ENCODE measurements at regions not wholly inside any gene's neighbourhood (a gene's known extent, or its start where the extent isn't known, plus 50 kb on each side); places are given as distances from the start of the nearest gene placed in this dataset.

- H3K27me3 Mint-ChIP-seq, result peaks cover 3% of the 10 kb centered on the region
- intact Hi-C loops (cut with micrococcal nuclease), result no loop called here
- no peak overlapping the region for H3K27ac Mint-ChIP-seq
- H3K9me3 Mint-ChIP-seq, result no peaks in the 10 kb centered on the region
- H3K36me3 Mint-ChIP-seq, result no peaks in the 10 kb centered on the region
- H3K4me1 Mint-ChIP-seq (ENCODE audit: low read depth), result no peaks in the 10 kb centered on the region
- CTCF ChIA-PET, result no interaction called here
- no peak for DNase-seq
- no peak overlapping the region for H3K4me3 Mint-ChIP-seq
- POLR2A ChIA-PET, result no interaction called here
These were observed 376.0 kb downstream of the TFEC start for GRCh38 chr7:115654384-115655214.

- Mint-ChIP-seq H3K36me3 (no peaks in the 10 kb centered on the region), H3K9me3 (no peaks in the 10 kb centered on the region), H3K27me3 (no peaks in the 10 kb centered on the region), H3K4me3 (no peak overlapping the region), H3K4me1 (ENCODE audit: low read depth) (no peaks in the 10 kb centered on the region), H3K27ac (no peak overlapping the region)
- intact Hi-C loops (cut with micrococcal nuclease), result no loop called here
- ChIA-PET CTCF (no interaction called here), POLR2A (no interaction called here)
- DNase-seq, result no peak
These were observed 381.1 kb downstream of the TFEC start for GRCh38 chr7:115649429-115649828.

- ChIA-PET CTCF (no interaction called here), POLR2A (no interaction called here)
- no peaks in the 10 kb centered on the region for H3K27me3 Mint-ChIP-seq
- DNase-seq, result no peak
- no peaks in the 10 kb centered on the region for H3K4me1 Mint-ChIP-seq (ENCODE audit: low read depth)
- no peak overlapping the region for H3K27ac Mint-ChIP-seq
- H3K9me3 Mint-ChIP-seq, result no peaks in the 10 kb centered on the region
- intact Hi-C loops (cut with micrococcal nuclease), result no loop called here
- no peaks in the 10 kb centered on the region for H3K36me3 Mint-ChIP-seq
- H3K4me3 Mint-ChIP-seq, result no peak overlapping the region
These were observed 382.9 kb downstream of the TFEC start for GRCh38 chr7:115647712-115648111.

- Mint-ChIP-seq H3K36me3 (no peaks in the 10 kb centered on the region), H3K9me3 (peaks cover 6% of the 10 kb centered on the region), H3K4me3 (no peak overlapping the region), H3K27ac (no peak overlapping the region), H3K27me3 (no peaks in the 10 kb centered on the region), H3K4me1 (ENCODE audit: low read depth) (no peaks in the 10 kb centered on the region)
- intact Hi-C loops (cut with micrococcal nuclease), result no loop called here
- ChIA-PET CTCF (no interaction called here), POLR2A (no interaction called here)
- no peak for DNase-seq
These were observed 388.4 kb downstream of the TFEC start for GRCh38 chr7:115642194-115642593.

- intact Hi-C loops (cut with micrococcal nuclease), result no loop called here
- H3K27ac Mint-ChIP-seq, result no peak overlapping the region
- peaks cover 6% of the 10 kb centered on the region for H3K9me3 Mint-ChIP-seq
- H3K27me3 Mint-ChIP-seq, result no peaks in the 10 kb centered on the region
- ChIA-PET CTCF (no interaction called here), POLR2A (no interaction called here)
- DNase-seq, result no peak
- no peaks in the 10 kb centered on the region for H3K36me3 Mint-ChIP-seq
- no peak overlapping the region for H3K4me3 Mint-ChIP-seq
- H3K4me1 Mint-ChIP-seq (ENCODE audit: low read depth), result no peaks in the 10 kb centered on the region
These were observed 391.7 kb downstream of the TFEC start for GRCh38 chr7:115638853-115639252.

GRCh38 chr7:115637128-115637527, 393.4 kb downstream of the TFEC start:
- POLR2A ChIA-PET, result no interaction called here
- Mint-ChIP-seq H3K4me3 (no peak overlapping the region), H3K9me3 (peaks cover 6% of the 10 kb centered on the region), H3K27me3 (peaks cover under 1% of the 10 kb centered on the region), H3K27ac (no peak overlapping the region), H3K4me1 (ENCODE audit: low read depth) (no peaks in the 10 kb centered on the region), H3K36me3 (no peaks in the 10 kb centered on the region)
- intact Hi-C loops (cut with micrococcal nuclease), result no loop called here
- CTCF ChIA-PET, result no interaction called here
- DNase-seq, result no peak

GRCh38 chr7:115635876-115636275, 394.7 kb downstream of the TFEC start:
- Mint-ChIP-seq H3K27ac (no peak overlapping the region), H3K36me3 (no peaks in the 10 kb centered on the region), H3K9me3 (no peaks in the 10 kb centered on the region), H3K4me3 (no peak overlapping the region), H3K27me3 (peaks cover 1% of the 10 kb centered on the region), H3K4me1 (ENCODE audit: low read depth) (no peaks in the 10 kb centered on the region)
- intact Hi-C loops (cut with micrococcal nuclease), result no loop called here
- POLR2A ChIA-PET, result no interaction called here
- no peak for DNase-seq
- CTCF ChIA-PET, result no interaction called here

- H3K4me1 Mint-ChIP-seq (ENCODE audit: low read depth), result no peaks in the 10 kb centered on the region
- no peak overlapping the region for H3K27ac Mint-ChIP-seq
- H3K4me3 Mint-ChIP-seq, result no peak overlapping the region
- H3K36me3 Mint-ChIP-seq, result no peaks in the 10 kb centered on the region
- no peaks in the 10 kb centered on the region for H3K9me3 Mint-ChIP-seq
- ChIA-PET POLR2A (no interaction called here), CTCF (no interaction called here)
- DNase-seq, result no peak
- intact Hi-C loops (cut with micrococcal nuclease), result no loop called here
- H3K27me3 Mint-ChIP-seq, result peaks cover 1% of the 10 kb centered on the region
These were observed 395.2 kb downstream of the TFEC start for GRCh38 chr7:115635376-115635775.

- no peaks in the 10 kb centered on the region for H3K9me3 Mint-ChIP-seq
- DNase-seq, result no peak
- ChIA-PET POLR2A (no interaction called here), CTCF (no interaction called here)
- H3K36me3 Mint-ChIP-seq, result no peaks in the 10 kb centered on the region
- H3K4me1 Mint-ChIP-seq (ENCODE audit: low read depth), result no peaks in the 10 kb centered on the region
- H3K27ac Mint-ChIP-seq, result no peak overlapping the region
- intact Hi-C loops (cut with micrococcal nuclease), result no loop called here
- no peak overlapping the region for H3K4me3 Mint-ChIP-seq
- peaks cover 1% of the 10 kb centered on the region for H3K27me3 Mint-ChIP-seq
These were observed 395.9 kb downstream of the TFEC start for GRCh38 chr7:115634633-115635032.

GRCh38 chr7:115632636-115633035, 397.9 kb downstream of the TFEC start:
- H3K36me3 Mint-ChIP-seq, result no peaks in the 10 kb centered on the region
- H3K9me3 Mint-ChIP-seq, result no peaks in the 10 kb centered on the region
- intact Hi-C loops (cut with micrococcal nuclease), result no loop called here
- ChIA-PET CTCF (no interaction called here), POLR2A (no interaction called here)
- peaks cover 1% of the 10 kb centered on the region for H3K27me3 Mint-ChIP-seq
- no peak overlapping the region for H3K4me3 Mint-ChIP-seq
- no peak for DNase-seq
- no peak overlapping the region for H3K27ac Mint-ChIP-seq
- H3K4me1 Mint-ChIP-seq (ENCODE audit: low read depth), result no peaks in the 10 kb centered on the region

GRCh38 chr7:115631782-115632181, 398.8 kb downstream of the TFEC start:
- H3K4me1 Mint-ChIP-seq (ENCODE audit: low read depth), result no peaks in the 10 kb centered on the region
- no peaks in the 10 kb centered on the region for H3K36me3 Mint-ChIP-seq
- no peak overlapping the region for H3K4me3 Mint-ChIP-seq
- H3K9me3 Mint-ChIP-seq, result no peaks in the 10 kb centered on the region
- H3K27me3 Mint-ChIP-seq, result peaks cover 1% of the 10 kb centered on the region
- ChIA-PET POLR2A (no interaction called here), CTCF (no interaction called here)
- intact Hi-C loops (cut with micrococcal nuclease), result no loop called here
- no peak overlapping the region for H3K27ac Mint-ChIP-seq
- no peak for DNase-seq

- Mint-ChIP-seq H3K4me1 (ENCODE audit: low read depth) (no peaks in the 10 kb centered on the region), H3K27ac (no peak overlapping the region), H3K9me3 (no peaks in the 10 kb centered on the region), H3K27me3 (peaks cover 1% of the 10 kb centered on the region), H3K36me3 (no peaks in the 10 kb centered on the region), H3K4me3 (no peak overlapping the region)
- ChIA-PET POLR2A (no interaction called here), CTCF (no interaction called here)
- intact Hi-C loops (cut with micrococcal nuclease), result no loop called here
- no peak for DNase-seq
These were observed 400.5 kb downstream of the TFEC start for GRCh38 chr7:115630049-115630448.

GRCh38 chr7:115618676-115619075, 411.9 kb downstream of the TFEC start:
- POLR2A ChIA-PET, result no interaction called here
- H3K27me3 Mint-ChIP-seq, result no peaks in the 10 kb centered on the region
- CTCF ChIA-PET, result no interaction called here
- no peaks in the 10 kb centered on the region for H3K9me3 Mint-ChIP-seq
- intact Hi-C loops (cut with micrococcal nuclease), result no loop called here
- no peak overlapping the region for H3K27ac Mint-ChIP-seq
- no peaks in the 10 kb centered on the region for H3K36me3 Mint-ChIP-seq
- H3K4me1 Mint-ChIP-seq (ENCODE audit: low read depth), result no peaks in the 10 kb centered on the region
- H3K4me3 Mint-ChIP-seq, result no peak overlapping the region
- no peak for DNase-seq

All from activated CD4-positive, alpha-beta memory T cell treated with anti-CD3 and anti-CD28 coated beads for 36 hours (primary cell).